Right lobe of liver (tissue), 4 donors: ENCODE measurements at regions not wholly inside any gene's neighbourhood (a gene's known extent, or its start where the extent isn't known, plus 50 kb on each side); places are given as distances from the start of the nearest gene placed in this dataset.

Experiments used
- POLR2A ChIP-seq: fragments of 450-650 bp; IDR thresholded peaks from one replicate; pipeline ENCODE4 v1.6.1; 2017; ENCODE audit warnings: antibody characterized with exemption, mild to moderate bottlenecking
- TF ChIP-seq, protein P1 (sequence below), 4 donors: fragments of 200-600 bp in 3 of 4; fragments of 450-650 bp in 1 of 4; IDR thresholded peaks; one replicate each; pipeline versions ENCODE4 v1.5.1 to v1.8.0; 2016 to 2022; ENCODE audit warnings: antibody characterized with exemption in 4 of 4, mild to moderate bottlenecking in 2 of 4
- donor health status: DM: no; HTN: no; CAD: no.
- donor health status: DM: no; HTN: no; CAD: no.
- donor health status: DM: no; HTN: yes; CAD: no.

DNA sequence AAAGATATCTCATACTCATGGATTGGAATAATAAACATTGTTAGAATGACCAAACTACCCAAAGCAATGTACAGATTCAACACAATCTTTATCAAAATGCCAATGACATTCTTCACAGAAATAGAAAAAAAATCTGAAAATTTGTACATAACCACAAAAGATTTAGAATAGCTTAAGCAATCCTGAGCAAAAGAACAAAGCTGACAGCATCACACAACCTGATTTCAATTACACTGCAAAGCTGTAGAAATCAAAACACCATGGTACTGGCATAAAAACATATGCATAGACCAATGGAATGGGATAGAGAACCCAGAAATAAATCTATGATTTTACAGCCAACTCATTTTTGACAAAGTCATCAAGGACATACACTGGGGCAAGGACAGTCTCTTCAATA, 130.0 kb upstream of the TMEM72 start:
- TF ChIP-seq, protein P1, sequence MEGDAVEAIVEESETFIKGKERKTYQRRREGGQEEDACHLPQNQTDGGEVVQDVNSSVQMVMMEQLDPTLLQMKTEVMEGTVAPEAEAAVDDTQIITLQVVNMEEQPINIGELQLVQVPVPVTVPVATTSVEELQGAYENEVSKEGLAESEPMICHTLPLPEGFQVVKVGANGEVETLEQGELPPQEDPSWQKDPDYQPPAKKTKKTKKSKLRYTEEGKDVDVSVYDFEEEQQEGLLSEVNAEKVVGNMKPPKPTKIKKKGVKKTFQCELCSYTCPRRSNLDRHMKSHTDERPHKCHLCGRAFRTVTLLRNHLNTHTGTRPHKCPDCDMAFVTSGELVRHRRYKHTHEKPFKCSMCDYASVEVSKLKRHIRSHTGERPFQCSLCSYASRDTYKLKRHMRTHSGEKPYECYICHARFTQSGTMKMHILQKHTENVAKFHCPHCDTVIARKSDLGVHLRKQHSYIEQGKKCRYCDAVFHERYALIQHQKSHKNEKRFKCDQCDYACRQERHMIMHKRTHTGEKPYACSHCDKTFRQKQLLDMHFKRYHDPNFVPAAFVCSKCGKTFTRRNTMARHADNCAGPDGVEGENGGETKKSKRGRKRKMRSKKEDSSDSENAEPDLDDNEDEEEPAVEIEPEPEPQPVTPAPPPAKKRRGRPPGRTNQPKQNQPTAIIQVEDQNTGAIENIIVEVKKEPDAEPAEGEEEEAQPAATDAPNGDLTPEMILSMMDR (IDR thresholded peaks at IDR 0.05): no peak
- TF ChIP-seq POLR2A: no peak
